NOMO-1 treated with DMSO at 0.1 percent for 48 hours (cell line): ENCODE measurements at regions not wholly inside any gene's neighbourhood (a gene's known extent, or its start where the extent isn't known, plus 50 kb on each side); places are given as distances from the start of the nearest gene placed in this dataset.

ENCODE experiments used
- DNase-seq: peaks from one replicate; lab custom pipeline; 2025; ENCODE audit not compliant: unreplicated experiment; lab: John Stamatoyannopoulos, UW

DNA sequence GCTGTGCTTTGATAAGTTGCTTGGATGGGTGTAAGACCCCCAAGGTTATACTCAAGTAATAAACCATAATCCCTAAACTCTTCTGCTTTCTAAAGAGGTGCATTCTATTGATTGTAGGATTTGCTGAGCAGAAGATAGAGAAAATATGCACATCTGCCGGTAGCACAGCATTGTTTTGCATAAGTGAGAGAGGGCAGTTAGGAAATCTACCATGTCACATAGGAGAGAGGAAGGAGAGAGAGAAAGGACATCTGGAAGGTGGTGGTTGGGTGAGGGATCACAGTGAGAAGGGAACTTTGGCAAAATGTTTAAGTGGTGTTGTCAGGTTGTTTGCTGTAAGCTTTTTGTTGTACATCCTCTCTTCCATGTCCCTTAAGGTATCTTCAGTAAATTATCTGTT, 73.6 kb upstream of the BDNF start:
- no peak for DNase-seq

DNA sequence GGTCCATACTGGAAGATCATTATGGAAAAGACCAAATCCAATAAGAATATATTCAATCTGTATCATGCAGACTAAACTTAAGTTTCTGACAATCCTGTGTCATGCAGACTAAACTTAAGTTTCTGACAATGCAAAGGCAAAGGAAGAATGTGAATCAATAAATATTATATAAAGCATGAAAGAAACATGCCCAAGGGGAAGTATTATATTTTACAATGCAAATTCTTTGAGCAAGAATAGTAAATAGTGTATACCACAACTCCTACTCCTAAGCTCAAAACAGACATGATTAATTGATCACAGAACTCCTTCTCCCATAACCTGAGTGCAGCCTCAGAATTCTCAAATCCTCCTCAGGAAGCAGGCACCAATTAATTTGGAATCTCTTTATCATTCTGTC, 71.3 kb upstream of the BDNF start:
- DNase-seq: no peak

DNA sequence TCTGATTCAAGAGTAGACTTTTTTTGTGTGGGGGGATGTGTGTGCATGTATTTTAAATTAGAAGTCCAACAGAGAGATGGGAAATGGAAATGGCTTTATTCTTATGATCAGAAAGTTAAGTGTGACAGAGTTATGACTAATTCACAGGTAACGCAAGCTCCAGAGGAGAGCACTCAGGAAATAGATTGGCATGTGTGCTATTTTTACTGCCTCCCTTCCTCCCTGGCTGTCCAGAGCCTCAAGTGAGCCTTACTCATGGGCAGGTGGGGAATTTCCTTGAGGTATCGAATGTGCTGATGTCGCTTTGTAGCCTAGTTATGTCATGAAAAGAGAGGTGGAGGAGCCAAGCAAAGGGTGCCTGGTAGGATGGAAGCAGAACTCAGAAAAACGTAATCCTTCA, 70.3 kb upstream of the BDNF start:
- no peak for DNase-seq

DNA sequence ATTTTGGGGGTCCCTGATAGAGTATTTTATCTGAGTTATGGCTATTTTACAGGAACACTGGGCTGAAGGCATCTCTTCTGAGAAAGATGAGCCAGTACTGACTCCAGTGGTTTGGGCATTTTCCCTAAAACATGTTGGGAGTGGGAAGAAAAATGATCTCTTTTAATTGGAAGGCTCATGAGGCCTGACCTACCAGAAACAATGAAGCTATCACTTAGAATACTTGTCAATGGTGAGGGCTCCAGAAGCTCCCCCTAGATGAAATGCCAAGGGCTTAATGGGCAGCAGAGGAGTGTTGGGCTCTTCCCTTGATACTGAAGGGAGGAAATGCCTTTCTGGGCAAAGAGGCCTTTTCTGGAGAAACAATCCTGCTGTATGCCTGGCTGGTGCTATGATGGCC, 63.5 kb upstream of the BDNF start:
- no peak for DNase-seq

DNA sequence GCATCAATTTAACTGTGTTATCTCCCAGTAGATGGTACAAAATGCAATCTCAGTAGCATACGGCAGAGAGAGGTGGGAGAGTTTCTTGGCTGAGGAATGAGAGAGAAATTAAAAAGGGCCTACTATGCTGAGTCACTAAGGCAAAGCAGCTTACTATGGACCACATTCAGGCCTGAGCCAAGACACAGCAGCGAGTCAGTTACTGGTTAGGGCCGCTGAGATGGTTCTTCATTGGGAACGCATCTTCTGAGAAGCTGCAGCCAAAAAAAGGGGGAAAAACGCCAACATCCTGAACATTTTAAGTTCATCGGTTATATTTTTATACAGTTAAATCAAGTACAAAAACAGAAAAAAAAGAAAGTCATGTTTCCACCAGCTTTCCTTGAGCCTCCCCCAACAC, 61.1 kb upstream of the BDNF start:
- no peak for DNase-seq

DNA sequence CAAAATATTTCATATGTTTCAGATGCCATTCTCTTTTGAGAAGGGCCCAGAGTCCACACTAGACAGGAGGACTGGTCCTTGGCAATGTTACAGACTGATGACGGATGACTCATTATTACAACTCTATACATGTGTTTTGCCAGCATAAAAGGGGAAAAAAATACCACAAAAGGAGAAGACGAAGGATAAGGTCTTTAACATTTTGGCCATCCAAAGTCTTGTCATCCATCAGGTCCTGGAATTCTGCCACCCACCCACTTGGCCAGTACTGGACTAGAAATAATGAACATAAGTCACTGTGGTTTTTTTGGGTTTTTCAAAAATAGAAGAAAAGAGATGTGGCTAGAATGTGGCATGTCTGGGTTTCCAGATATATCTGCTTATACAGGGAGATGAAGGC, 57.7 kb upstream of the BDNF start:
- no peak for DNase-seq

DNA sequence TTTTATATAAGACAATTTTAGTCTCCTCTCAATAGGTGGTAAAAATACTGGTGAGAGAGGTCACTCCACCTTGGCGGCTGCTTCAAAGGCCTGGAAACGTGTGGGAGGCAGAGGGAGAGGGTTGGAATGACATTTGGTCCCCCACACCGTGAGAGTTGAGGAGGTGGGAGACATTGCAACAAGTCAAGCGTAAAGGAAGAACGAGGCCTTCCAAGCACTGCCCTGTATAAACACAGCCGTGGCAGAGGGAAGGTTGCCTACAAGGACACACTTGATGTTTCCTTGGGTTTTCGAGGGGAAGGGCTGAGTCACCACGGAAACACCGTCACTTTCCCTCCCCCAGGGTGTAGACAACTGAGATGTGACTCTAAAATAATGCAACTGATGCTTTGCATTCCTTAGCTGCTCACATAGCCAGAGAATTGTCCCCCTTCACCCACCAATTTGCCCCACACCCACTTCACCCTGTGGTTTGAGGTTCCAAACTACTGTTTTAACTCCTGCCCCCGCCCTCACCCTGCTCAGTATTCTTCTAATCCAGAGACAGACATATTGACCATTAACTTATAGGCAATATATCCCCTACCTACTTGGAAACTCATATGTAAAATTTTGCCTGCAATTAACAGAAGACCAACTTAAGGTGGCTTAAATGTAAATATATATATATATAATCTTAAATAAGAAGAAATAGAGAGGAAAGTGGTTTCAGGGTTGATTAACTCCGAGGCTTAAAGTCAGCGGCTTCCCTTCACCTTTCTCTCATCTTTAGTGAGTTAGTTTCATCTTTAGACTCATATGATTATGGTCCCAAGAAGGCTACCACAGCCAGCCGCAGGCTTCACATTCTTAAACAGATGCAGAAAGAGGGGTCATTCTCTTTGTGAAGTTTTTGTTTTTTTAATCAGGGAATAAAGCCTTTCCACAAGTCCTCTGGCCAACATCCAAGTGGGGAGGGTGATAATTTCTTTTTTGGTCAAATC, 54.1 kb upstream of the BDNF start:
- DNase-seq: no peak
